Stimulated activated CD4-positive, alpha-beta T cell treated with anti-CD3 and anti-CD28 coated beads, TNF-alpha, amount 100 ng/mL, for 24 hours (primary cell): ENCODE measurements at regions not wholly inside any gene's neighbourhood (a gene's known extent, or its start where the extent isn't known, plus 50 kb on each side); places are given as distances from the start of the nearest gene placed in this dataset.
"Not testable (repeated sequence)": the region's sequence is repeated elsewhere in the genome, so short reads cannot be mapped to it uniquely, and the experiment has no call there.

Experiments
- DNase-seq, 3 experiments: peaks; one replicate each; pipeline ENCODE4 v3.0.0-alpha.2; 2020; ENCODE audit warnings: low read depth in 3 of 3

DNA sequence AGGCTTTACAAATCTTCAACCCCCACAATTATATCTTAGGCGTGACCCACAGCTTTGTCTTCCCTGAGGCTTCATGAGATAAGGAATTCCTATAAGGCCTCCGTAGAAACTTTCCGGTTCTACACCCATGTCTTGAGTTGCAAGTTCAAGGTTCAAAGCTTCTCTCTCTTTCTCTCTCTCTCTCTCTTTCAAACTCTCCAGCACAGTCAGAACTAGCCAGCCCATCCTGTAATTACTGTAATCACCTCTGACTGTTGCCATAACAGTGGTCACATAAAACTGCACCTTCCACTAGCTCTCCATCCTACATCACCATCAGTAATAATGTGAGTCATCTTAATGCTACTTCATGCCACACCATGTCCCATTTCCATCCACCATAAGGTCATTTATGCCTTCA lies 90.0 kb upstream of the NFASC start:
- no peak for DNase-seq

DNA sequence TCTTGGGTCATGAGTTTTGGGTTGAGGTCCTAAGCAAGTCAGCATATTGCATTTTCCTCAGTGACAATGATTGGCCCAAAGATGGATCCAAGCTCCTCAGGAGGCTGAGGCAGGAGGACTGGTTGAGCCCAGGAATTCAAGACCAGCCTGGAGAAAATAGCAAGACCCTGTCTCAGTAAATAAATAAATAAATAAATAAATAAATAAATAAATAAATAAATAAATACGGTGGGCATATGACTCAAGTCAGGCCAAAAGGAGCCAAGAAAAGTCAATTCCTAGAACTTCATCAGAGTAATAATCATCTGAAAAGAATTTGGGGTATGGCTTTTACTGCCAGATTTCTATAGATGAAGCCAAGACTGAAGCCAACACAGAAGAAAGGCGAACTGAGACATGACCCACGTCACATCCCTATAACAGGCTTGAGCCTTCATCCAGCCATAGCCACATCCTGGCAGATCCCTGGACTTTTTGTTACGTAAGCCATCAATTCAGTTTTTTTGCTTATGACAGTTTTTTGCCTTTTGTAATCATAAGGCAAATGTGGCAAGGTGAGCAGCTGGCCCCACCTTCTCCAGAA lies 88.5 kb upstream of the NFASC start:
- DNase-seq = no peak

DNA sequence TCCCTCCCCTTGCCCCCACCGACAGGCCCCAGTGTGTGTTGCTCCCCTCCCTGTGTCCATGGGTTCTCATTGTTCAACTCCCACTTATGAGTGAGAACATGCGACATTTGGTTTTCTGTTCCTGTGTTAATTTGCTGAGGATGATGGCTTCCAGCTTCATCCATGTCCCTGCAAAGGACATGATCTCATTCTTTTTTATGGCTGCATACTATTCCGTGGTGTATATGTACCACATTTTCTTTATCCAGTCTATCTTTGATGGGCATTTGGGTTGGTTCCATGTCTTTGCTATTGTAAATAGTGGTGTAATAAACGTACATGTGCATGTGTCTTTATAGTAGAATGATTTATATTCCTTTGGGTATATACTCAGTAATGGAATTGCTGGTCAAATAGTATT lies 85.6 kb upstream of the NFASC start:
- DNase-seq = not testable (repeated sequence)

DNA sequence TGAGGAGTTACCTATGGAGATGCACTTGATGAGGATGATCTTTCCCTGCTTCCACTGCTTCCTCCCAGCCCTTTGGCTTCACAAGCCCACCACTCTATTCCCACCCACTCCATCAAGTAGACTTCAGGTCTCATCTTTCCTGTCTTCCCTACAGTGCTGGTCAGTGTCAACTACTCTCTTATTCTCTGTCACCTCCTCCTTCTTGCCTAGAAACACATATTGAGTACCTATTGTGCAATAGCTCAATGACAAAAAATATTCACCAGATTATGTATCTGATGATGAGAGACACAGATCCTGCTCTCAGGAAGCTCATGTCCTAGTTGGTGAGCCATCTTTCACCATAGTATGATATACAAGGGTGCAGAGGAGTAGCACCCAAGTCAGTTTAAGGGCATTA lies 82.2 kb upstream of the NFASC start:
- no peak for DNase-seq

DNA sequence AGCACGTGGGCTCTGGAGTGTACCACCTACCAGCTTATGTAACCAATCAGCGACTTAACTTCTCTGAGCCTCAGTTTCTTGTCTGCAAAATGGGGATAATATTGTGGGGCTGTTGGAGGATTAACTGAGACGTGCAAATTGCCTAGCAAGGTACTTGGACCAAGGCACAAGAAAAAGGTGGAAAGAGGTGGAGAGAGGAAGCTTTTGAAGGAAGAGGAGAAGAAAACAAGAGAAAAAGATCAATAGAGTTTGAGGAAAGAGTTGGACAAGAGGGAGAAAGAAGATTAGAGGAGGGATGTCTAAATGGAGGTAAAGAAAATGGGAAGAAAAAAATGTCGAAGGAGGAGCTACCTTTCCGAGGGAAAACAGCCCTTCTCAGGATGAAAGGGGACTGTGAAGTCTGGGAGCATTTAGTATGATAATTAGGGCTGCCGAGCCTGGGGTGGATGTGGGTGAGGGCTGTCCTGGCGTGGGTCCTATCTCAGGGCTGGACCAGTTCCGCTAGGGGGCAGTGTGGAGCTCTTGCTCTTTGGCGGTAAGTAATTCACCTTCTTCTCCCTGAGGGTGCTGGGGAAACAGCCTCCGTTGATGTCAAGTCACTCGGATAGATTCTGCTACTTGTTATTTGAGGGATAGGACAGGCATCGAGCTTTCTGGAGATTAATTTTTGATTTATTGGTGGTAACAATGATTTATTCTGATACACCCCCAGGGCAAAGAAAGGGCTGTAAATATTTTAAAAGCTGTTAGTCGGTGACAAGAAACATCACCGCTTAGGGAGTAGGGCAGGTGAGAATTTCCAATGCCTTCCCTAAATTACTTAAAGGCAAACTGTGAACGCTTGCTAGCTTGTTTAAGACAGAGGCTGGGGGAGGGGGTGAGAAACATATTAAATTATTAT lies 79.0 kb upstream of the NFASC start:
- DNase-seq = peak; percentile 60 to 81 (median 74)

DNA sequence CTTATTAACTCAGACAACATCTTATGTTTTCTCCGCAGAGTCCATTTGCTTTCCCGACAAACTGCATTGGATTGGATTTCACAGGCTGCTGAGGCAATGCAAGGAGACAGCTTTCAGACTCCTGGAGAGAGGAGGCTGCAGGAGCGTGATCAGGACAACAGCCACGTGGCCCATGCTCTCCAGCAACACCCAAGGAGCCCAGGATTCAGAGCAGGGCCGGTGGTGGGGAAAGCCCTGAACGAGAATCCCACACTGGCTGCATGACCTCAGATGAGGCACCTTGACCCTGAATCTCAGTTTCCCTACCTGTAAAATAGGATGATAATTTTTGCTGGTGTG lies 78.3 kb upstream of the NFASC start:
- DNase-seq = no peak

DNA sequence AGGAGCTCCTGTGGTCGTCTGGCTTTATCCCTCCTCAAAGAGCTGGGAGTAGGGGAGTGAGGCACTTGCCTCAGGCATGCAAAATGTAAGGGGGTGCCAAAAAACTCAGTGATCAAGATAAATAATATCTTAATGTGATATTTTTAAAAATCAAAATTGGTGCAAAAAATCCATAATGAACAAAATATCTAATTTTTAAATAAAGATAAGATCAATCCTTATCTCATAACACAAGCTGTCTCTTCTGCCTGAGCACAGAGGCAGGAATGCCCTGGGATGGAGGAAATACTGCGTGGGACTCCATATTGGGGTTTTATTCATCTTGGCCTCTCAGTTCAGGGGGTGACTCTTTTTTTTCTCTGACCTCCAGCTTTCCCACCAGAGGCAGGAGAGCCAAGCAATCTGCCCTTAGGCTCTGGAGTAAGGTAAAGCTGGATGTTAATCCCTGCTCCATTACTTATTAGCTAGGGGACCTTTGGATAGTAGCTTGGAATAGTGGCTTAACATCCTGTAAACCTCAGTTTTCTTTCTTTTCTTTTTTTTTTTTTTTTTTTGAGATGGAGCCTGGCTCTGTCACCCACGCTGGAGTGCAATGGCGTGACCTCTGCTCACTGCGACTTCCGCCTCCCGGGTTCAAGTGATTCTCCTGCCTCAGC lies 77.3 kb upstream of the NFASC start:
- no peak for DNase-seq

DNA sequence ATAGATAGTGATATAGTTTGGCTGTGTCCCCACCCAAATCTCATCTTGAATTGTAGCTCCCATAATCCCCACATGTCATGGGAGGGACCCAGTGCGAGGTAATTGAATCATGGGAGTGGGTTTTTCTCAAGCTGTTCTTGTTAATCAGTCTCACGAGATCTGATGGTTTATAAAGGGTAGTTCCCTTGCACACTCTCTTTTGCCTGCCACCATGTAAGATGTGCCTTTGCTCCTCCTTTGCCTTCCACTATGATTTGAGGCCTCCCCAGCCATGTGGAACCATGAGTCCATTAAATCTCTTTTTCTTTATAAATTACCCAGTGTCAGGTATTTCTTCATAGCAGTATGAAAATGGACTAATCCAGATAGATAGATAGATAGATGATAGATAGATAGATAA lies 73.8 kb upstream of the NFASC start:
- not testable (repeated sequence) for DNase-seq

DNA sequence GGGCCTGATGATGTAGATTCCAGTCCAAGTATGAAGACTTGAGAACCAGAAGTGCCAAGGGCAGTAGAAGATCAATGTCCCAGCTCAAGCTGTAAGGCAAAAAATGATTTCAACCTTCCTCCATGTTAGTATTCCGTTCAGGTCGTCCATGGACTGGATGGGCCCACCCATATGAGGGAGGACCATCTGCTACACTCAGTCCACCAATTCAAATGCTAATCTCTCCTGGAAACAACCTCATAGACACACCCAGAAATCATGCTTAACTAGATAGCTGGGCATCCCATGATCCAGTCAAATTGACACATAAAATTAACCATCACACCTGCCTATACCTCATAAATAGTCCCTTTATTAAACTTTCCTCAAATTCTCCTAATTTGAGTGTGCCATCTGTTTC lies 73.3 kb upstream of the NFASC start:
- no peak for DNase-seq

DNA sequence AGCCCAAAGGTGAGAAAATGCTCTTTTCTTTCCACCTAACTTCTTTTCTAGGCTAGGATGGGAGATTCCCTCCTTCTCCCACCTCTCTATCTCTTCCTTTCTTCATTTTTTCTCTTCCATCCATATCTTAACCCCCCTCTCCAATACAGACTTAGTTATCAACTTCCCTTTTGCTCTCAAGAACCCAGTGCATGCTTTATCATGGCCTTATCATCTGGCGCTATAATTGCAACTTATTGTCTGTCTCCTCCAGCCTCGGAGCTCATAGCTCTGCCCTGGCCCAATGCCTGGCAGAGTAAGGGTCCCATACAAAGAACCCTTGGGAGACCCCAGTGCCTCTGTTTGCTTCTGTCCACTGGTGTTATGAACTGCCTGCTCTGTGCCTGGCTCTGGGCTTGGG lies 71.0 kb upstream of the NFASC start:
- no peak for DNase-seq

DNA sequence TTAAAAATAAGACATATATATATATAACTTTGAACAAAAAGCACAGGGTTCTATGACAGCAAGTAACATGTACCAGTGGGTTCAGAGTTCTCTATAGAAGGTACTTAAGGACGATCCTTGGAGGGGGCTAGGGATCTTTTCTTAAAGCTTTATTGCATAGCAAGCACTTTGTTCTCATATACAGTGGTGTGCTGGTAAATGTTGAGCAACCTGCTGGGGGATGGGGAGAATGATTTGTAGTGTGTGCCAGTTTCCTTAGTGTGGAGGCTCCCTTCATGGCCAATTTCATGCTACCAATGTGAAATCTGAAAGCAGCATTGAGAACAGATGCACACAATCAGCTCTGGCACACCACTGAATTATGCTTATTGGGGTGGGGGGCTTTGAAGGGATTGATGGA lies 69.5 kb upstream of the NFASC start:
- no peak for DNase-seq

DNA sequence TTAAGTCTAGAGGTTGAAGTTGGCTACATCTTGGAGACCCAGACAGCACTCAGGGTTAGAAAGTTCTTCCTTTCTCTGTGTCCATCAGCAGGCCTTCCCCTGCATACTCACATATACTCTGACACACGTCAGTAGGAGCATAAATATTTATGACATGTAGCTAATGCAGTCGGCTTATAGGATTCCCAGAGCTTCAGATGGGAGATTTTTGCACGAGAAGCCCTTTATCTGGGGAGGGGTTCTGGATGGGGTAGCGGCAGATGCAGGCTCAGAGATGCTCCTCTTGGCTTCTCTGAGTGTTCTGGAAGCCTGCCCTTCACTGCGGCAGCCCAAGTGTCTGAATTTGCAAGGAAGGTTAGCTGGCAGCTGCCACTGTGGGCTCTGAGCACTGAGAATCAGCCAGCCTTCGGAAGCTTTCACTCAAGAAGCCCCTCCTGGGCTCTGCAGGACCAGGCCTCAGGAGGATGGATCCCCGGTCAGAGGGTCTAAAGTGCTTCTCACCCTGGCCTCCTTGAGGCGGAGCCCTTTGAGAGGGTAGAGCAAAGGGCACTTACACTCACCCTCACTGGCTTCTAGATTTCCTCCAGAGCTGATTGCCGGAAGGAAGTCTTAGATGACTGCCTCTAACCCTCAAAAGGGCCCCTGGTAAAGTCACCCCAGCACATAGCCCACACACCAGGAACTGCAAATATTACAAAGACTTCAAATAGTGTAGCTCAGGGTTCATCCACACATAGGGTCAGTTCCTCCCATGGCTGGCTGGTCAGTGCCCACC lies 68.1 kb upstream of the NFASC start:
- DNase-seq = no peak

DNA sequence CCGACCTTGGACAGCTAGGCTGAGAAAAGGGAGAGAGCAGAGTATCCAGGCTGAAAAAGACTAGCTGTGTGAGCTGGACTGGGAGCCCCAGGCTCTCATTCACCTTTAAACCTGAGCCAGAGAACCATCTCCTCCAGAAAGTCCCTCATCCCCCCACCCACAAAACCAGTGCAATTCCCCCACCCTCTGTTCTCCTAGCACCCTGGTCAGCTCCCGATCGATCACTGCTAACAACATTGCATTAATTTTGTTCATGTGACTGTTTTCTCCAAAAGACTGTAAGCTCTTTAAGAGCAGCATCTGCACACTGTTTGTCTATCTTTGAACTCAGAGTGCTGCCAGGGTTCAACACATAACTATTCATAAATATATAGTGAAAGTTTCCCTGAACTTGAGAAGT lies 67.1 kb upstream of the NFASC start:
- no peak for DNase-seq

DNA sequence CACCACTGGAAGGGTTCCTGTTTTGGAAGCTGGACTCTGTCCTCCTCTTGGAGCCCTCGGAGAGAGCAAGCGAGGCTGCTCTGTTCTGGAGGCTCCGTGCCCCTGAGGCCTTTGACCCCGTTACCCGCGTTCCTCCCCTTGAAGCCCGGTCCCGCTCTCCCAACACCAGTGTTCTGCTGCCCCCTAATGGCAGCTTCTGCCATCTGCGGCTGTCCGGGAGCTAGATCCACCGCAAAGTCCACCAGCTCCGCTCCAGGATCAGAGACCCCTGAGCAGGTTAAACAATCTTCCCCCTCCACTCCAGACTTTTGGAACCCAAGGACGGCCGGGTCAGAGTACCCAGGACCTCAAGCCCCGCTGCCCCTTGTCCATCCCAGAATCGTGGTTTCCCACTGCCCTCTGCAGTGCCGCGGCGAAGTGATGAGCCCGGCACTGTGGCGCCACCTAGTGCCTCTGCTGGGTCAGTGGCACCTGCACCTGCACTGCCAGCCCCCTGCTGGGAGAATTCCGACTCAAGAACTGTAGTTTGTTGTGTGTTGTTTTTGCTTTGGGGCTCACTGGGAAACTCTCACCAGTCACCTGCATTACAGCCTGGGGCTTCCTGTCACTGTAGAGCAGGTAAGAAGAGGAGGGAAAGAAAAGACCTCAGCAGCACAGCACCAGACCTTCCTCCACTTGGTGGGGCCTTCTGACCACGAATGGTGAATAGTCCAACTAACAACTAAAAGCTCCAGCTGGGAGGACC lies 63.5 kb upstream of the NFASC start:
- peak; percentile 72 to 84 (median 78) for DNase-seq

DNA sequence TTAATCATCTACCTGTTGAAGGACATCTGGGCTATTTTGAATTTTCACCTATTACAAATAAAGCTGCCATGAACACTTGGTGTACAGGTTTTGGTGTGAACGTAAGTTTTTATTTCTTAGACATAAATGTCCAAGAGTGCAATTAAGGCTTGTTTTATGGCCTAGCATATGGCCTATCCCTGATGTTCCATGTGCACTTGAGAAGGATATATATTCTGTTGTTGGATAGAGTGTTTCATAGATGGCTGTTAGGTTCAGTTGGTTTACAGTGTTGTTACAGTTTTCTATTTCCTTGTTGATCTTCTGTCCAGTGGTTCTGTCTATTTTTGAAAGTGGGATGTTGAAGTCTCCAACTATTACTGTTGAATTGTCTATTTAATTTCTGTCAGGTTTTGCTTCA lies 61.2 kb upstream of the NFASC start:
- DNase-seq = no peak

DNA sequence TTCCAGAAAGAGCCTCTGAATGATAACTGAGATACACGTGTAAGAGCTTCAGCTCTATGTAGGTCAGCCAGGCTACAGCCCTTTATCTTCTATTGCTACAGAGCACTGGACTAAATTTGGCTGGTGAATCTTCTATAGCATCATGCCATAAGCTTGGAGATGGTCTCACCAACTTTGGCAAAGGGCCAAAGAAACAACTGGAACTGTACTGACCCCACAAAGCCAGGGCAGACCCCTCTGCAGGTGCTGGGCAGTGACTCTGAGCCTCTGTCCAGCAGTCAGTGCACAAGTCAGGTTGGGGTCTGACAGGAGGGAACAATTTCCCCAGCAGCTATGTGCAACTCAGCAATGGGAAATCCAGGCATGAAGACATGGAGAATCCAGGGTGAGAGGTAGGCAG lies 57.8 kb upstream of the NFASC start:
- DNase-seq = no peak

DNA sequence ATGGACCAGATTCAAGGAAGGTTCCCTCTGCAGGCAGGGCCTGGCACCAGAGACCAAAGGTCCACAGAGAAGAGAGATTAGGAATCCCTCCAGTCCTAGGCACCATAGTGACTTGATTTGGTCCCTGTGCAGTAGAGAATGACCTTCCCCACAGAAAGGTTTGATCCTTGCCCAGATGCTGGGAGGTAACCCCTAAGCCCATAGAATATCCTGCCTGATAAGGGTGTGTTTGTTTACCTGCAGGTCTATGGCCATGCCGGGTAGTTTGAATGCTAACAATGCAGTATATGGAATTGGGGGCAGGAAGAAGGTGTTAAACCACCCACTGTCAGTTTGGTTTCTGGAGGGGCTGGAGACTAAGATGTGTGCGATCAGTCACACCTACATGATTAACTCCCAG lies 57.1 kb upstream of the NFASC start:
- no peak for DNase-seq

DNA sequence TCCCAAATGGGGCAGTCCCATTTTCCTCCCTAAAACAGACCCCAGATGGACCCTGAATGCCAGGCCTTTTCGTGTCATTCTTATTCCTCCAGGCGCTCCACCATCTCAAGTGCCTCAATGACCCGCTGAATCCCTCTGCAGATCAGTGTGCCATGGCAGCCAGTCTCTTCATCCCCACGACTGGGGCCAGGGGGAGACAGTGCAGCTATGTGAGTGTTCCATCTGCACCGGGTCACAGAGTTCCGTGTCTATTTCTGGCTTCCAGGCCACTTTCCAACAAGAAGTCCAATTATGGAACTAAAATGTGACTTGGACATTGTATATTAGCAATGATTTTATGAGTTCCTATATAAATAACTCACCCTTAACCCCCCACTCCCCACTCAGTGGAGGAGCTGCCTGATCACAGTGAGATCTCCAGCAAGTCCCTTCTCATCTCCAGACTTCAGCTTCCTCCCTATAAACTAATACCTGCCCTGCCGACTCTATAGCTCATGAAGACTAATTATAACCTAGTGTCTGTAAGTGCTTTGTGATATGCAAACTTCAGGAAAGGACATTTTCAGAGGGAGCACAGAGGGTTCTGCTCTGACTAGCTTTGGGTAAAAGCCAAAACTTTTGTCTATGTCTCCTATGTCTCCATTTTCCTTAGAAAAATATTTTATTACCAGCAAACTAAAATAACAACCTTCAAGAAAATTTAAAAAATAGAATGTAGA lies 56.3 kb upstream of the NFASC start:
- DNase-seq = no peak

DNA sequence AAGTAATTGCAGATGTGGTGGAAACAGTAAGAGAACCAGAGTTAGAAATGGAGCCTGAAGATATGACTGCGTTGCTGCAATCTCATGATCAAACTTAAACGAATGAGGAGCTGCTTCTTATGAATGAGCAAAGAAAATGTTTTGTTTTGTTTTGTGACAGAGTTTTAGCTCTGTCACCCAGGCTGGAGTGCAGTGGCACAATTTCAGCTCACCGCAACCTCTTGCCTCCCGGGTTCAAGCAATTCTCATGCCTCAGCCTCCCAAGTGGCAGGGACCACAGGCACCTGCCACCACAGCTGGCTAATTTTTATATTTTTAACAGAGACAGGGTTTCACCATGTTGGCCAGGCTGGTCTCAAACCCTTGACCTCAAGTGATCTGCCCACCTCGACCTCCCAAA lies 53.3 kb upstream of the NFASC start:
- DNase-seq = no peak

DNA sequence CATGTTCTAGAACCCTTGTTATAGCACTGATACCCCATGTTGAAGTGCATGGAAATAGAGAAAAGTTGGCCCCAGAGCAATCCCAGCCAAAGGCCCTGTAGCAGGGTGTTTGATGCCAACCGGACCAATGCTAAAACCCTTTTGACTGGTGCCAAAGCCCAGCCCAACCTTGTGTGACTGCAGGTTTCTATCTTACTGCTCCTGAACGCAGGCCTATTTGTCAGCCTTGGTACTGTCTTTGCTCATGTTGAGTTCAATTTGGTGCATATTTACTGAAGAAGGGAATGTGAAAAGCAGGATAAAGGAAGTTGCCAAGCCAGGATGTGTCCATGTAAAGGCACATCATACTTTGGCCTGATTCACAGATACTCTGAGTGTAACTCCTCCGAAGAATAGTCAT lies 51.7 kb upstream of the NFASC start:
- DNase-seq = no peak

DNA sequence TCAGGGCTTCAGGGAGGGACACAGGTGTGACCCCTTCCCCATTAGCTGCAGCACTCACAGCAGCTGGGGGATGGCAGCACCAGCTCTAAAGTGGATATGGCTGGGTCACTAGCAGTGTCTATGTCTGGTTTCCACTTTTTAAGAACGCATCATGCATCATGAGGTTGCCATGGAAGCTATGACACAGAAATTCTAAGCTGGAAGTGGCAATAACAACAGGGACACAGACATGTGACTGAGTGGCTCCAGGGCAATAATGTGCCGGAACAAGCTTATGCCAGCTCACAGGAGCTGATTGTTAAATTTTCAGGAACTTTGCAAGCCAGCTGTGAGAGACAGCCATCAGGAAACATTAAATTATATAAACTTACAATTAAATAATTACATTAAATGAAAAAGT lies 51.2 kb upstream of the NFASC start:
- no peak for DNase-seq
